A549 (cell line): ENCODE measurements at regions not wholly inside any gene's neighbourhood (a gene's known extent, or its start where the extent isn't known, plus 50 kb on each side); places are given as distances from the start of the nearest gene placed in this dataset.

Source experiments
- ATAC-seq, 2 experiments: fragments of 200-7000 bp in 1 of 2; fragments of >200 bp in 1 of 2; cut with Nextera tagmentation in 1 of 2; cut with Tn5 transposase in 1 of 2; 3 replicates each; pipeline versions ENCODE4 v1.8.0 to v1.9.1; 2018 to 2020; ENCODE audit warnings: mild to moderate bottlenecking in 1 of 2, moderate library complexity in 1 of 2
- CTCF ChIA-PET: fragments of 300-600 bp; sonication (Branson Sonifier 250); formaldehyde crosslinking; extraction: SDS; loops from one replicate; lab custom pipeline; 2021; ENCODE audit warnings: antibody characterized with exemption, inconsistent platforms; lab: Yijun Ruan, JAX
- POLR2A ChIA-PET: fragments of 350-600 bp; formaldehyde crosslinking; extraction: SDS; loops from one replicate; lab custom pipeline; 2021; ENCODE audit warnings: antibody characterized with exemption, inconsistent platforms; lab: Yijun Ruan, JAX
- DNase-seq, 2 experiments: peaks; one replicate each; pipeline versions ENCODE4 v3.0.0 to v3.0.0-alpha.2; 2011 to 2016; ENCODE audit warnings: low read depth in 1 of 2, low spot score in 1 of 2
- FAIRE-seq: peaks from 2 replicates; lab custom pipeline; 2011; peaks lifted over from hg19 to GRCh38; lab: Jason Lieb, UNC
- H3K27ac ChIP-seq, 2 experiments: fragments of >200 bp; sonication (Bioruptor Twin); formaldehyde crosslinking; 3 replicates each; pipeline ENCODE4 v1.5.1; 2016 to 2017
- H3K4me1 ChIP-seq: fragments of >200 bp; sonication (Bioruptor Twin); formaldehyde crosslinking; 3 replicates; pipeline ENCODE4 v1.6.1; 2016
- H3K4me2 ChIP-seq: fragments of >200 bp; sonication (Bioruptor Twin); formaldehyde crosslinking; 3 replicates; pipeline ENCODE4 v1.6.1; 2016
- H3K4me3 ChIP-seq: fragments of >200 bp; sonication (Bioruptor Twin); formaldehyde crosslinking; 3 replicates; pipeline ENCODE4 v1.5.1; 2016
- H3K9me3 ChIP-seq: fragments of >200 bp; sonication (Bioruptor Twin); formaldehyde crosslinking; 3 replicates; pipeline ENCODE4 v1.6.1; 2016
- CHD2 ChIP-seq: fragments of 150-350 bp; IDR thresholded peaks from 2 replicates; pipeline ENCODE4 v1.6.1; 2014; ENCODE audit warnings: low read length; ENCODE audit not compliant: partially characterized antibody
- EHF ChIP-seq: fragments of 250-450 bp; sonication (Bioruptor Pico); IDR thresholded peaks from 2 replicates; pipeline ENCODE4 v1.5.0; 2020; ENCODE audit warnings: mild to moderate bottlenecking
- EHMT2 ChIP-seq: fragments of 200-600 bp; sonication (generic); IDR thresholded peaks from 2 replicates; pipeline ENCODE4 v1.6.1; 2016; ENCODE audit warnings: antibody characterized with exemption, low read depth, mild to moderate bottlenecking, moderate library complexity
- EP300 ChIP-seq, 2 experiments: fragments of >200 bp; sonication (Bioruptor Twin); formaldehyde crosslinking; IDR thresholded peaks; 2 replicates in 1 of 2; 3 replicates in 1 of 2; pipeline ENCODE4 v1.6.1; 2016 to 2017
- FOSB ChIP-seq: fragments of 250-450 bp; sonication (Bioruptor Pico); IDR thresholded peaks from 2 replicates; pipeline ENCODE4 v1.5.0; 2020; ENCODE audit warnings: mild to moderate bottlenecking, moderate library complexity
- FOXS1 ChIP-seq: fragments of 250-450 bp; sonication (Bioruptor Pico); IDR thresholded peaks from 2 replicates; pipeline ENCODE4 v1.5.0; 2020; ENCODE audit warnings: mild to moderate bottlenecking, moderate library complexity
- HOXA7 ChIP-seq: fragments of 250-450 bp; sonication (Bioruptor Pico); IDR thresholded peaks from 2 replicates; pipeline ENCODE4 v1.5.0; 2020; ENCODE audit warnings: mild to moderate bottlenecking, moderate library complexity
- HOXB13 ChIP-seq: fragments of 250-450 bp; sonication (Bioruptor Pico); IDR thresholded peaks from 2 replicates; pipeline ENCODE4 v1.5.0; 2020; ENCODE audit warnings: low read depth, mild to moderate bottlenecking, moderate library complexity
- JUN ChIP-seq, 2 experiments: fragments of >200 bp; sonication (Bioruptor Twin); formaldehyde crosslinking; IDR thresholded peaks; 2 replicates in 1 of 2; 3 replicates in 1 of 2; pipeline ENCODE4 v1.6.1; 2016 to 2017
- JUNB ChIP-seq: fragments of >200 bp; sonication (Bioruptor Twin); formaldehyde crosslinking; IDR thresholded peaks from 2 replicates; pipeline ENCODE4 v1.6.1; 2016
- KDM5A ChIP-seq: fragments of 200-600 bp; sonication (generic); IDR thresholded peaks from 2 replicates; pipeline ENCODE4 v1.6.1; 2016; ENCODE audit warnings: antibody characterized with exemption, mild to moderate bottlenecking
- MAFK ChIP-seq: fragments of 450-650 bp; IDR thresholded peaks from 2 replicates; pipeline ENCODE4 v1.6.1; 2014; ENCODE audit not compliant: partially characterized antibody
- MAZ ChIP-seq: fragments of 150-350 bp; IDR thresholded peaks from 2 replicates; pipeline ENCODE4 v1.6.1; 2014; ENCODE audit warnings: antibody characterized with exemption, low read depth, low read length, borderline replicate concordance
- MYC ChIP-seq: IDR thresholded peaks from 2 replicates; pipeline ENCODE4 v1.6.1; 2012; ENCODE audit warnings: mild to moderate bottlenecking, inconsistent platforms, low read length, improper control_type of control experiment, borderline replicate concordance
- NFE2L2 ChIP-seq: fragments of 150-350 bp; conservative IDR thresholded peaks from 2 replicates; pipeline ENCODE4 v1.6.1; 2014; ENCODE audit warnings: low read length
- RCOR1 ChIP-seq: fragments of 150-350 bp; IDR thresholded peaks from 2 replicates; pipeline ENCODE4 v1.6.1; 2014; ENCODE audit warnings: antibody characterized with exemption, low read length, low read depth
- SMC3 ChIP-seq: fragments of >200 bp; sonication (Bioruptor Twin); formaldehyde crosslinking; IDR thresholded peaks from 3 replicates; pipeline ENCODE4 v1.6.1; 2018; ENCODE audit warnings: inconsistent platforms
- SREBF2 ChIP-seq: fragments of 450-650 bp; IDR thresholded peaks from 2 replicates; pipeline ENCODE4 v1.6.1; 2014; ENCODE audit warnings: mild to moderate bottlenecking, moderate library complexity
- ZC3H11A ChIP-seq: fragments of 450-650 bp; IDR thresholded peaks from 2 replicates; pipeline ENCODE4 v1.6.1; 2014; ENCODE audit warnings: antibody characterized with exemption, mild to moderate bottlenecking
- ZNF302 ChIP-seq: fragments of 250-450 bp; sonication (Bioruptor Pico); IDR thresholded peaks from 2 replicates; pipeline ENCODE4 v1.9.0; 2021; ENCODE audit warnings: inconsistent platforms, mild to moderate bottlenecking, moderate library complexity
- ZSCAN20 ChIP-seq: fragments of 250-450 bp; sonication (Bioruptor Pico); IDR thresholded peaks from 2 replicates; pipeline ENCODE4 v1.8.0; 2022; ENCODE audit warnings: mild to moderate bottlenecking, moderate library complexity
- WGBS: methylation state at CpG from one replicate; pipeline ENCODE4 v1.1.6; 2017; ENCODE audit errors: missing lambda C conversion rate; 5-methylcytosine and 5-hydroxymethylcytosine counted together
- TF ChIP-seq, protein P1 (sequence below): IDR thresholded peaks from 2 replicates; pipeline ENCODE4 v1.6.1; 2012; ENCODE audit warnings: low read depth, borderline replicate concordance
- TF ChIP-seq, protein P2 (sequence below): IDR thresholded peaks from 2 replicates; pipeline ENCODE4 v1.6.1; 2012
- TF ChIP-seq, protein P3 (sequence below): fragments of 250-450 bp; sonication (Bioruptor Pico); IDR thresholded peaks from 2 replicates; pipeline ENCODE4 v1.5.0; 2020; ENCODE audit warnings: low read depth, mild to moderate bottlenecking, moderate library complexity
- TF ChIP-seq, protein P4 (sequence below): fragments of 150-350 bp; IDR thresholded peaks from 2 replicates; pipeline ENCODE4 v1.6.1; 2014; ENCODE audit warnings: low read depth, mild to moderate bottlenecking, low read length
- TF ChIP-seq, protein P5 (sequence below): IDR thresholded peaks from 2 replicates; pipeline ENCODE4 v1.6.1; 2012
- TF ChIP-seq, protein P6 (sequence below): fragments of >200 bp; sonication (Bioruptor Twin); formaldehyde crosslinking; IDR thresholded peaks from 3 replicates; pipeline ENCODE4 v1.6.1; 2016

DNA sequence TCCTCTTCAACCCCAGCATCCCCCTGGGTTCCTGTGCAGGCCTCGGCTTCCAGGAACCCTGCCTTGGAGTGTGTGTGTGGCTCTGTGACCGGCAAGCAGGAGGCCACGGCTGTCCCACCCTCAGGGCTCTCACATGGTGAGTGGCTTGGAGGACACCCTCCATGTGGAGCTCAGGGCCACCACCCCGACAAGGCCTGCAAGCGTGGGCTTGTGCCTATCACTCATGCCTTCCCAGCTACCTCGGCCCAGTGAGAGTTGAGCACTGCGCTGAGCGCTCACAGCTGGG lies 76.7 kb downstream of the DACT2 start:
- 87% methylated on average over 4 of the region's 8 CpGs for WGBS
- FAIRE-seq: no peak
- H3K9me3 ChIP-seq: no peaks in the 10 kb centered on the region
- no peak for DNase-seq
- ChIA-PET CTCF (no interaction called here), POLR2A (no interaction called here)
- H3K27ac ChIP-seq: no peak overlapping the region
- H3K4me2 ChIP-seq: no peak overlapping the region
- no peak overlapping the region for H3K4me3 ChIP-seq
- peaks cover 16% of the 10 kb centered on the region for H3K4me1 ChIP-seq
- ATAC-seq: no peak
- TF ChIP-seq FOXS1 (CRISPR knock-in tag): no peak
- no peak for TF ChIP-seq EHF (CRISPR knock-in tag)
- TF ChIP-seq HOXB13 (CRISPR knock-in tag): no peak
- TF ChIP-seq, protein P1, sequence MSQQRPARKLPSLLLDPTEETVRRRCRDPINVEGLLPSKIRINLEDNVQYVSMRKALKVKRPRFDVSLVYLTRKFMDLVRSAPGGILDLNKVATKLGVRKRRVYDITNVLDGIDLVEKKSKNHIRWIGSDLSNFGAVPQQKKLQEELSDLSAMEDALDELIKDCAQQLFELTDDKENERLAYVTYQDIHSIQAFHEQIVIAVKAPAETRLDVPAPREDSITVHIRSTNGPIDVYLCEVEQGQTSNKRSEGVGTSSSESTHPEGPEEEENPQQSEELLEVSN: no peak
- no peak for TF ChIP-seq ZNF302 (CRISPR knock-in tag)
- TF ChIP-seq, protein P2, sequence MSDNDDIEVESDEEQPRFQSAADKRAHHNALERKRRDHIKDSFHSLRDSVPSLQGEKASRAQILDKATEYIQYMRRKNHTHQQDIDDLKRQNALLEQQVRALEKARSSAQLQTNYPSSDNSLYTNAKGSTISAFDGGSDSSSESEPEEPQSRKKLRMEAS: no peak

DNA sequence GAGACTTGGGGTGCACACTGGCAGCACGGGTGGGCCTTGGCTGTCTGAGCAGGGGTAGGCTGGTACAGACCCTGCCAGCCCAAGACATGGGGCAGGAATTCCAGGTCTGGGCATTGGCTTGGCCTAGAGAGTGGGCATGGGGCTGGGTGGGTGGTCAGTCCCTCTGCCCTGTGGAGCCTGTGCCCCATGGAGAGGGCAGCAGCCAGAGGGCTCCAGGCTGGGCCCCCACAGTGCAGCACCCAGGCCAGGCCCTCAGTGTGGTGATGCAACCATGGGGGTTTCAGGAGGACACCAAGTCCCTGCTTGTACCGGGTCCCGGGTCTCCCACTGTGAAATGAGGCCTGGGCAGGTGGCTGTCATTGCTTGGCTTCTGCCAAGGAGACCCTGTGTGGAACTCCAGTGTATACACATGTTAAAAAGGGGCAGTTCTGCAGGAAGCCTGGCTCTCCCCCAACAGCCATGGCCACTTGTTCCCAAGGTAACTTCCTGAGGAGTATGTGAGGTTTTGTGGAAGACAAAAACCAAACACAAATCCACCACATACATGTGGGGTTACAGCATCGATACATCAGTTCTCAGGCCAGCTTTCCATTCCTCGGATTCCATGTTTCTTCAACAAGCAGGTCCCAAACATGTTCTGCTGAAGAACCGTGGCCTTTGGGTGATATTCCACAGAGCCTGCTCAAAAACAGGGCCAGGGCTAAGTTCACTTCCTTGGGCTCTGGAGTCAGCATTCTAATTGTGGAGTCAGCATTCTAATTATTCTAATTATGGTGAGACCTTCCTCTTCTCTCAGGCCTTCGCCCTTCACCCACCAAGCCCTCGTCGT lies 77.3 kb downstream of the DACT2 start:
- H3K9me3 ChIP-seq: no peaks in the 10 kb centered on the region
- H3K4me1 ChIP-seq: peaks cover 11% of the 10 kb centered on the region
- ATAC-seq (no peak), DNase-seq (no peak), FAIRE-seq (no peak)
- POLR2A ChIA-PET: no interaction called here
- 90% methylated on average over 6 of the region's 9 CpGs for WGBS
- no peak overlapping the region for H3K4me2 ChIP-seq
- CTCF ChIA-PET: no interaction called here
- no peak overlapping the region for H3K4me3 ChIP-seq
- H3K27ac ChIP-seq: no peak overlapping the region
- TF ChIP-seq KDM5A: no peak
- TF ChIP-seq CHD2: no peak
- TF ChIP-seq JUN (IDR thresholded peaks at IDR 0.05): no peak
- TF ChIP-seq ZC3H11A: no peak
- TF ChIP-seq, protein P2: no peak
- TF ChIP-seq FOSB (CRISPR knock-in tag): no peak
- TF ChIP-seq MAFK: no peak
- no peak for TF ChIP-seq JUNB
- TF ChIP-seq, protein P3, sequence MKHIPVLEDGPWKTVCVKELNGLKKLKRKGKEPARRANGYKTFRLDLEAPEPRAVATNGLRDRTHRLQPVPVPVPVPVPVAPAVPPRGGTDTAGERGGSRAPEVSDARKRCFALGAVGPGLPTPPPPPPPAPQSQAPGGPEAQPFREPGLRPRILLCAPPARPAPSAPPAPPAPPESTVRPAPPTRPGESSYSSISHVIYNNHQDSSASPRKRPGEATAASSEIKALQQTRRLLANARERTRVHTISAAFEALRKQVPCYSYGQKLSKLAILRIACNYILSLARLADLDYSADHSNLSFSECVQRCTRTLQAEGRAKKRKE (CRISPR knock-in tag): no peak
- TF ChIP-seq EHMT2: no peak

DNA sequence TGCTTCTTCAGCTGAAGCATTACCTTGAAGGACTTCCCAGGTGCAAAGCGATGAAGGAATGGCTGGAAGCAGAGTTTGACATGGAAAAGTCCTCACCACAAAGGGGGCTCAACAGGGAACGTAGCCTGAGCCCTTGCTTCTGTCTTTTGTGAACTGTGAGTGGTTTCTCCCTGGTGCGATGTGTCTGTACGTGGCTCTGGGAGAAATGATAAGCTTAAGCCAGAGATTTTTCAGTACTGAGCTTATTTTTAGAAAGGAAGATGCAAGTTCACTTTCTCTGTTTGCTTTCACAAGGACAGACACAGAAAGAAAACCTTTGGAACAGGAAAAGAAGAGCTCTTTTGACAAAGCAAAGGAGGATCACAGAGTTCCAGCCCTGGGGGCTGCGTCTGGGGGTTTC lies 79.4 kb downstream of the DACT2 start:
- FAIRE-seq: no peak
- ChIA-PET CTCF (no interaction called here), POLR2A (no interaction called here)
- DNase-seq: no peak
- H3K4me3 ChIP-seq: no peak overlapping the region
- WGBS: 90% methylated on average over 5 of the region's 5 CpGs
- no peak overlapping the region for H3K27ac ChIP-seq
- H3K9me3 ChIP-seq: no peaks in the 10 kb centered on the region
- H3K4me1 ChIP-seq: 0 out of 3 replicates have a peak, but pooled peaks cover 3% of the 10 kb centered on the region
- ATAC-seq: no peak
- TF ChIP-seq, protein P2: no peak
- TF ChIP-seq NFE2L2 (no peak), MYC (no peak), SREBF2 (no peak), ZNF302 (CRISPR knock-in tag) (no peak), RCOR1 (no peak), SMC3 (no peak), MAFK (no peak), EP300 (IDR thresholded peaks at IDR 0.05) (no peak), ZSCAN20 (CRISPR knock-in tag) (no peak), FOSB (CRISPR knock-in tag) (no peak), HOXA7 (no peak), MAZ (no peak)
- TF ChIP-seq, protein P4, sequence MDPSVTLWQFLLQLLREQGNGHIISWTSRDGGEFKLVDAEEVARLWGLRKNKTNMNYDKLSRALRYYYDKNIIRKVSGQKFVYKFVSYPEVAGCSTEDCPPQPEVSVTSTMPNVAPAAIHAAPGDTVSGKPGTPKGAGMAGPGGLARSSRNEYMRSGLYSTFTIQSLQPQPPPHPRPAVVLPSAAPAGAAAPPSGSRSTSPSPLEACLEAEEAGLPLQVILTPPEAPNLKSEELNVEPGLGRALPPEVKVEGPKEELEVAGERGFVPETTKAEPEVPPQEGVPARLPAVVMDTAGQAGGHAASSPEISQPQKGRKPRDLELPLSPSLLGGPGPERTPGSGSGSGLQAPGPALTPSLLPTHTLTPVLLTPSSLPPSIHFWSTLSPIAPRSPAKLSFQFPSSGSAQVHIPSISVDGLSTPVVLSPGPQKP: no peak
- TF ChIP-seq, protein P5, sequence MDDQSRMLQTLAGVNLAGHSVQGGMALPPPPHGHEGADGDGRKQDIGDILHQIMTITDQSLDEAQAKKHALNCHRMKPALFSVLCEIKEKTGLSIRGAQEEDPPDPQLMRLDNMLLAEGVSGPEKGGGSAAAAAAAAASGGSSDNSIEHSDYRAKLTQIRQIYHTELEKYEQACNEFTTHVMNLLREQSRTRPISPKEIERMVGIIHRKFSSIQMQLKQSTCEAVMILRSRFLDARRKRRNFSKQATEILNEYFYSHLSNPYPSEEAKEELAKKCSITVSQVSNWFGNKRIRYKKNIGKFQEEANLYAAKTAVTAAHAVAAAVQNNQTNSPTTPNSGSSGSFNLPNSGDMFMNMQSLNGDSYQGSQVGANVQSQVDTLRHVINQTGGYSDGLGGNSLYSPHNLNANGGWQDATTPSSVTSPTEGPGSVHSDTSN: no peak
- TF ChIP-seq, protein P1: no peak
- TF ChIP-seq, protein P6, sequence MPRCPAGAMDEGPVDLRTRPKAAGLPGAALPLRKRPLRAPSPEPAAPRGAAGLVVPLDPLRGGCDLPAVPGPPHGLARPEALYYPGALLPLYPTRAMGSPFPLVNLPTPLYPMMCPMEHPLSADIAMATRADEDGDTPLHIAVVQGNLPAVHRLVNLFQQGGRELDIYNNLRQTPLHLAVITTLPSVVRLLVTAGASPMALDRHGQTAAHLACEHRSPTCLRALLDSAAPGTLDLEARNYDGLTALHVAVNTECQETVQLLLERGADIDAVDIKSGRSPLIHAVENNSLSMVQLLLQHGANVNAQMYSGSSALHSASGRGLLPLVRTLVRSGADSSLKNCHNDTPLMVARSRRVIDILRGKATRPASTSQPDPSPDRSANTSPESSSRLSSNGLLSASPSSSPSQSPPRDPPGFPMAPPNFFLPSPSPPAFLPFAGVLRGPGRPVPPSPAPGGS: no peak
- H3K4me2 ChIP-seq: no peak overlapping the region
